Progenitor cell of endocrine pancreas (in vitro differentiated cells): ENCODE measurements at regions not wholly inside any gene's neighbourhood (a gene's known extent, or its start where the extent isn't known, plus 50 kb on each side); places are given as distances from the start of the nearest gene placed in this dataset.

Source experiments
- DNase-seq: peaks from one replicate; pipeline ENCODE4 v3.0.0; 2021; ENCODE audit warnings: low spot score; ENCODE audit not compliant: unreplicated experiment
- H3K27ac Mint-ChIP-seq: 2 replicates; pipeline ENCODE4 v1.8.0; 2021; ENCODE audit warnings: mild to moderate bottlenecking, moderate library complexity, mixed read lengths
- H3K27me3 Mint-ChIP-seq: 2 replicates; pipeline ENCODE4 v1.8.0; 2021; ENCODE audit warnings: mixed read lengths
- H3K36me3 Mint-ChIP-seq: 2 replicates; pipeline ENCODE4 v1.8.0; 2022; ENCODE audit warnings: mixed read lengths; ENCODE audit not compliant: insufficient read depth
- H3K4me1 Mint-ChIP-seq: 2 replicates; pipeline ENCODE4 v1.8.0; 2021; ENCODE audit warnings: low read depth, mixed read lengths
- H3K4me3 Mint-ChIP-seq: 2 replicates; pipeline ENCODE4 v1.8.0; 2021; ENCODE audit warnings: low read depth, mild to moderate bottlenecking, moderate library complexity, mixed read lengths
- H3K9me3 Mint-ChIP-seq: 2 replicates; pipeline ENCODE4 v1.8.0; 2021; ENCODE audit warnings: low read depth, mixed read lengths
- CTCF ChIP-seq: fragments of 200-600 bp; sonication (generic); IDR thresholded peaks from one replicate; pipeline ENCODE4 v1.5.0; 2021; ENCODE audit warnings: antibody characterized with exemption, mild to moderate bottlenecking; ENCODE audit not compliant: unreplicated experiment

GRCh38 chr13:33636243-33636642 lies 181.7 kb upstream of the RFC3 start:
- Mint-ChIP-seq H3K4me1 (peaks cover 34% of the 10 kb centered on the region), H3K4me3 (no peak overlapping the region), H3K27me3 (no peaks in the 10 kb centered on the region), H3K27ac (no peak overlapping the region), H3K9me3 (no peaks in the 10 kb centered on the region), H3K36me3 (no peaks in the 10 kb centered on the region)
- no peak for TF ChIP-seq CTCF
- no peak for DNase-seq

- H3K4me3 Mint-ChIP-seq: no peak overlapping the region
- no peaks in the 10 kb centered on the region for H3K27me3 Mint-ChIP-seq
- TF ChIP-seq CTCF: no peak
- no peaks in the 10 kb centered on the region for H3K9me3 Mint-ChIP-seq
- H3K4me1 Mint-ChIP-seq: peaks cover 40% of the 10 kb centered on the region
- H3K27ac Mint-ChIP-seq: no peak overlapping the region
- no peak for DNase-seq
- no peaks in the 10 kb centered on the region for H3K36me3 Mint-ChIP-seq
These were observed 180.8 kb upstream of the RFC3 start for GRCh38 chr13:33636955-33637670.

- H3K4me3 Mint-ChIP-seq: no peak overlapping the region
- no peaks in the 10 kb centered on the region for H3K27me3 Mint-ChIP-seq
- H3K9me3 Mint-ChIP-seq: no peaks in the 10 kb centered on the region
- TF ChIP-seq CTCF: no peak
- H3K27ac Mint-ChIP-seq: no peak overlapping the region
- DNase-seq: no peak
- peaks cover 47% of the 10 kb centered on the region for H3K4me1 Mint-ChIP-seq
- no peaks in the 10 kb centered on the region for H3K36me3 Mint-ChIP-seq
These were observed 179.8 kb upstream of the RFC3 start for GRCh38 chr13:33637978-33638743.

GRCh38 chr13:33639158-33639557 lies 178.8 kb upstream of the RFC3 start:
- Mint-ChIP-seq H3K4me1 (peaks cover 41% of the 10 kb centered on the region), H3K36me3 (no peaks in the 10 kb centered on the region), H3K27ac (no peak overlapping the region), H3K9me3 (no peaks in the 10 kb centered on the region), H3K4me3 (no peak overlapping the region), H3K27me3 (no peaks in the 10 kb centered on the region)
- DNase-seq: no peak
- TF ChIP-seq CTCF: no peak

- DNase-seq: no peak
- H3K9me3 Mint-ChIP-seq: no peaks in the 10 kb centered on the region
- H3K36me3 Mint-ChIP-seq: no peaks in the 10 kb centered on the region
- H3K27ac Mint-ChIP-seq: no peak overlapping the region
- no peak overlapping the region for H3K4me3 Mint-ChIP-seq
- H3K4me1 Mint-ChIP-seq: peaks cover 39% of the 10 kb centered on the region
- H3K27me3 Mint-ChIP-seq: no peaks in the 10 kb centered on the region
- no peak for TF ChIP-seq CTCF
These were observed 178.3 kb upstream of the RFC3 start for GRCh38 chr13:33639626-33640080.
